GM23338 (cell line): ENCODE measurements at regions not wholly inside any gene's neighbourhood (a gene's known extent, or its start where the extent isn't known, plus 50 kb on each side); places are given as distances from the start of the nearest gene placed in this dataset.

Experiments
- ATAC-seq: fragments of 200-7000 bp; cut with Tn5 transposase; 3 replicates; pipeline ENCODE4 v1.9.1; 2020
- DNase-seq: peaks from one replicate; pipeline ENCODE4 v3.0.0-alpha.2; 2015; ENCODE audit warnings: low spot score
- H2AFZ ChIP-seq: fragments of 200-600 bp; sonication (generic); 2 replicates; pipeline ENCODE4 v1.8.0; 2016; ENCODE audit warnings: antibody characterized with exemption, mild to moderate bottlenecking, moderate library complexity
- H3F3A ChIP-seq: fragments of 200-600 bp; sonication (generic); replicated peaks from 2 replicates; pipeline ENCODE4 v1.8.0; 2017; ENCODE audit warnings: antibody characterized with exemption, mixed run types, low read depth
- H3K27ac ChIP-seq: fragments of 200-600 bp; sonication (generic); 2 replicates; pipeline ENCODE4 v1.6.1; 2016; ENCODE audit warnings: low read depth
- H3K27me3 ChIP-seq: fragments of 200-600 bp; sonication (generic); 2 replicates; pipeline ENCODE4 v1.8.0; 2016; ENCODE audit warnings: mild to moderate bottlenecking, mixed run types, moderate library complexity; ENCODE audit not compliant: insufficient read depth
- H3K36me3 ChIP-seq: fragments of 200-600 bp; sonication (generic); 2 replicates; pipeline ENCODE4 v1.8.0; 2016; ENCODE audit warnings: mild to moderate bottlenecking; ENCODE audit not compliant: insufficient read depth
- H3K4me1 ChIP-seq: fragments of 200-600 bp; sonication (generic); 2 replicates; pipeline ENCODE4 v1.8.0; 2016; ENCODE audit warnings: mild to moderate bottlenecking, moderate library complexity; ENCODE audit not compliant: insufficient read depth
- H3K4me2 ChIP-seq: fragments of 200-600 bp; sonication (generic); 2 replicates; pipeline ENCODE4 v1.7.1; 2017; ENCODE audit warnings: mixed run types
- H3K4me3 ChIP-seq: fragments of 200-600 bp; sonication (generic); 2 replicates; pipeline ENCODE4 v1.6.1; 2016; ENCODE audit warnings: mixed run types
- H3K79me2 ChIP-seq: fragments of 200-600 bp; sonication (generic); replicated peaks from 2 replicates; pipeline ENCODE4 v1.8.0; 2017; ENCODE audit warnings: mild to moderate bottlenecking; ENCODE audit not compliant: insufficient read depth
- H3K9me2 ChIP-seq: fragments of 200-600 bp; sonication (generic); 2 replicates; pipeline ENCODE4 v1.8.0; 2017; ENCODE audit not compliant: insufficient read depth
- H4K20me1 ChIP-seq: fragments of 200-600 bp; sonication (generic); replicated peaks from 2 replicates; pipeline ENCODE4 v1.8.0; 2017; ENCODE audit warnings: mild to moderate bottlenecking; ENCODE audit not compliant: insufficient read depth
- H3K27ac Mint-ChIP-seq: 2 replicates; pipeline ENCODE4 v1.8.0; 2020; ENCODE audit warnings: inconsistent platforms, mild to moderate bottlenecking, moderate library complexity, mixed read lengths
- H3K27me3 Mint-ChIP-seq: 3 replicates; pipeline ENCODE4 v1.8.0; 2022; ENCODE audit warnings: low read depth, mild to moderate bottlenecking, moderate library complexity, mixed read lengths, inconsistent platforms; ENCODE audit not compliant: insufficient read depth, poor library complexity
- H3K36me3 Mint-ChIP-seq: 3 replicates; pipeline ENCODE4 v1.8.0; 2021; ENCODE audit warnings: low read depth, mild to moderate bottlenecking, inconsistent platforms, moderate library complexity, mixed read lengths
- H3K4me1 Mint-ChIP-seq: 3 replicates; pipeline ENCODE4 v1.8.0; 2020; ENCODE audit warnings: mild to moderate bottlenecking, inconsistent platforms, mixed read lengths
- H3K4me3 Mint-ChIP-seq: 3 replicates; pipeline ENCODE4 v1.8.0; 2021; ENCODE audit warnings: moderate library complexity, mild to moderate bottlenecking, inconsistent platforms, mixed read lengths
- H3K9me3 Mint-ChIP-seq: 3 replicates; pipeline ENCODE4 v1.8.0; 2020; ENCODE audit warnings: moderate library complexity, mild to moderate bottlenecking, inconsistent platforms, mixed read lengths
- CREB1 ChIP-seq: fragments of 250-450 bp; sonication (Bioruptor Pico); IDR thresholded peaks from 2 replicates; pipeline ENCODE4 v1.5.0; 2020; ENCODE audit warnings: low read depth, mild to moderate bottlenecking, moderate library complexity
- EZH2 ChIP-seq: fragments of 200-600 bp; sonication (generic); IDR thresholded peaks from one replicate; pipeline ENCODE4 v1.8.0; 2017; ENCODE audit warnings: antibody characterized with exemption, mild to moderate bottlenecking, low read depth; ENCODE audit not compliant: unreplicated experiment
- EZH2phosphoT487 ChIP-seq: fragments of 200-600 bp; sonication (generic); IDR thresholded peaks from one replicate; pipeline ENCODE4 v1.8.1; 2018; ENCODE audit warnings: antibody characterized with exemption; ENCODE audit not compliant: unreplicated experiment
- JUNB ChIP-seq: IDR thresholded peaks from one replicate; pipeline ENCODE4 v1.6.1; 2016; ENCODE audit warnings: antibody characterized with exemption; ENCODE audit not compliant: unreplicated experiment
- NANOG ChIP-seq: IDR thresholded peaks from 2 replicates; pipeline ENCODE4 v1.6.1; 2016; ENCODE audit warnings: antibody characterized with exemption, borderline replicate concordance
- STAT1 ChIP-seq: IDR thresholded peaks from one replicate; pipeline ENCODE4 v1.6.1; 2016; ENCODE audit warnings: antibody characterized with exemption; ENCODE audit not compliant: unreplicated experiment
- ZNF114 ChIP-seq: fragments of 250-450 bp; sonication (Bioruptor Pico); IDR thresholded peaks from 2 replicates; pipeline ENCODE4 v1.5.0; 2020; ENCODE audit warnings: mild to moderate bottlenecking, moderate library complexity
- TF ChIP-seq, protein P1 (sequence below): fragments of 250-450 bp; sonication (Bioruptor Pico); IDR thresholded peaks from 2 replicates; pipeline ENCODE4 v1.5.0; 2020; ENCODE audit warnings: mild to moderate bottlenecking, moderate library complexity
- TF ChIP-seq, protein P2 (sequence below), 2 experiments: fragments of 200-600 bp in 1 of 2; sonication (generic) in 1 of 2; conservative IDR thresholded peaks; 2 replicates each; pipeline versions ENCODE4 v1.5.1 to v1.6.1; 2016 to 2017; ENCODE audit warnings: antibody characterized with exemption in 2 of 2, low read depth in 2 of 2, mild to moderate bottlenecking in 2 of 2, moderate library complexity in 1 of 2

DNA sequence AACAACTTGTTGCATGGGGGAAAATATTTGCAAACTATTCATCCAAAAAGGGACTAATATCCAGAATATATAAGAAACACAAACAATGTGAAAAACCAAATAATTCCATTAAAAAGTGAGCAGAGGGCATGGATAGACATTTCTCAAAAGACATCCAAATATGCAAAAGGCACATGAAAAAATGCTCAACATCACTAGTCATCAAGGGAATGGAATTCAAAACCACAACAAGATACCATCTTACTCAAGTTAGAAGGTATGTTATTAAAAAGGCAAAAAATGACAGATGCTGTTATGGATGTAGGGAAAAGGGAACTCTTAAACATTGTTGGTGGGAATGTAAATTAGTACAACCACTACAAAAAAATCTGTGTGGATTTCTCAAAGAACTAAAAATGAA lies 396.5 kb downstream of the CCDC85A start:
- Mint-ChIP-seq H3K27ac (no peak overlapping the region), H3K4me1 (no peaks in the 10 kb centered on the region), H3K36me3 (no peaks in the 10 kb centered on the region), H3K4me3 (no peak overlapping the region), H3K27me3 (no peaks in the 10 kb centered on the region), H3K9me3 (no peaks in the 10 kb centered on the region)
- Histone ChIP-seq H3F3A (no peaks in the 10 kb centered on the region), H3K27me3 (no peaks in the 10 kb centered on the region), H2AFZ (no peak overlapping the region), H3K4me1 (no peaks in the 10 kb centered on the region), H3K4me3 (no peak overlapping the region), H3K9me2 (no peaks in the 10 kb centered on the region), H3K27ac (no peak overlapping the region), H3K36me3 (no peaks in the 10 kb centered on the region), H3K79me2 (no peaks in the 10 kb centered on the region), H3K4me2 (no peak overlapping the region), H4K20me1 (no peaks in the 10 kb centered on the region)
- no peak for ATAC-seq
- no peak for DNase-seq
- TF ChIP-seq ZNF114 (CRISPR knock-in tag) (no peak), EZH2 (no peak), STAT1 (no peak), JUNB (no peak), EZH2phosphoT487 (no peak), CREB1 (no peak), NANOG (no peak)
- TF ChIP-seq, protein P1, sequence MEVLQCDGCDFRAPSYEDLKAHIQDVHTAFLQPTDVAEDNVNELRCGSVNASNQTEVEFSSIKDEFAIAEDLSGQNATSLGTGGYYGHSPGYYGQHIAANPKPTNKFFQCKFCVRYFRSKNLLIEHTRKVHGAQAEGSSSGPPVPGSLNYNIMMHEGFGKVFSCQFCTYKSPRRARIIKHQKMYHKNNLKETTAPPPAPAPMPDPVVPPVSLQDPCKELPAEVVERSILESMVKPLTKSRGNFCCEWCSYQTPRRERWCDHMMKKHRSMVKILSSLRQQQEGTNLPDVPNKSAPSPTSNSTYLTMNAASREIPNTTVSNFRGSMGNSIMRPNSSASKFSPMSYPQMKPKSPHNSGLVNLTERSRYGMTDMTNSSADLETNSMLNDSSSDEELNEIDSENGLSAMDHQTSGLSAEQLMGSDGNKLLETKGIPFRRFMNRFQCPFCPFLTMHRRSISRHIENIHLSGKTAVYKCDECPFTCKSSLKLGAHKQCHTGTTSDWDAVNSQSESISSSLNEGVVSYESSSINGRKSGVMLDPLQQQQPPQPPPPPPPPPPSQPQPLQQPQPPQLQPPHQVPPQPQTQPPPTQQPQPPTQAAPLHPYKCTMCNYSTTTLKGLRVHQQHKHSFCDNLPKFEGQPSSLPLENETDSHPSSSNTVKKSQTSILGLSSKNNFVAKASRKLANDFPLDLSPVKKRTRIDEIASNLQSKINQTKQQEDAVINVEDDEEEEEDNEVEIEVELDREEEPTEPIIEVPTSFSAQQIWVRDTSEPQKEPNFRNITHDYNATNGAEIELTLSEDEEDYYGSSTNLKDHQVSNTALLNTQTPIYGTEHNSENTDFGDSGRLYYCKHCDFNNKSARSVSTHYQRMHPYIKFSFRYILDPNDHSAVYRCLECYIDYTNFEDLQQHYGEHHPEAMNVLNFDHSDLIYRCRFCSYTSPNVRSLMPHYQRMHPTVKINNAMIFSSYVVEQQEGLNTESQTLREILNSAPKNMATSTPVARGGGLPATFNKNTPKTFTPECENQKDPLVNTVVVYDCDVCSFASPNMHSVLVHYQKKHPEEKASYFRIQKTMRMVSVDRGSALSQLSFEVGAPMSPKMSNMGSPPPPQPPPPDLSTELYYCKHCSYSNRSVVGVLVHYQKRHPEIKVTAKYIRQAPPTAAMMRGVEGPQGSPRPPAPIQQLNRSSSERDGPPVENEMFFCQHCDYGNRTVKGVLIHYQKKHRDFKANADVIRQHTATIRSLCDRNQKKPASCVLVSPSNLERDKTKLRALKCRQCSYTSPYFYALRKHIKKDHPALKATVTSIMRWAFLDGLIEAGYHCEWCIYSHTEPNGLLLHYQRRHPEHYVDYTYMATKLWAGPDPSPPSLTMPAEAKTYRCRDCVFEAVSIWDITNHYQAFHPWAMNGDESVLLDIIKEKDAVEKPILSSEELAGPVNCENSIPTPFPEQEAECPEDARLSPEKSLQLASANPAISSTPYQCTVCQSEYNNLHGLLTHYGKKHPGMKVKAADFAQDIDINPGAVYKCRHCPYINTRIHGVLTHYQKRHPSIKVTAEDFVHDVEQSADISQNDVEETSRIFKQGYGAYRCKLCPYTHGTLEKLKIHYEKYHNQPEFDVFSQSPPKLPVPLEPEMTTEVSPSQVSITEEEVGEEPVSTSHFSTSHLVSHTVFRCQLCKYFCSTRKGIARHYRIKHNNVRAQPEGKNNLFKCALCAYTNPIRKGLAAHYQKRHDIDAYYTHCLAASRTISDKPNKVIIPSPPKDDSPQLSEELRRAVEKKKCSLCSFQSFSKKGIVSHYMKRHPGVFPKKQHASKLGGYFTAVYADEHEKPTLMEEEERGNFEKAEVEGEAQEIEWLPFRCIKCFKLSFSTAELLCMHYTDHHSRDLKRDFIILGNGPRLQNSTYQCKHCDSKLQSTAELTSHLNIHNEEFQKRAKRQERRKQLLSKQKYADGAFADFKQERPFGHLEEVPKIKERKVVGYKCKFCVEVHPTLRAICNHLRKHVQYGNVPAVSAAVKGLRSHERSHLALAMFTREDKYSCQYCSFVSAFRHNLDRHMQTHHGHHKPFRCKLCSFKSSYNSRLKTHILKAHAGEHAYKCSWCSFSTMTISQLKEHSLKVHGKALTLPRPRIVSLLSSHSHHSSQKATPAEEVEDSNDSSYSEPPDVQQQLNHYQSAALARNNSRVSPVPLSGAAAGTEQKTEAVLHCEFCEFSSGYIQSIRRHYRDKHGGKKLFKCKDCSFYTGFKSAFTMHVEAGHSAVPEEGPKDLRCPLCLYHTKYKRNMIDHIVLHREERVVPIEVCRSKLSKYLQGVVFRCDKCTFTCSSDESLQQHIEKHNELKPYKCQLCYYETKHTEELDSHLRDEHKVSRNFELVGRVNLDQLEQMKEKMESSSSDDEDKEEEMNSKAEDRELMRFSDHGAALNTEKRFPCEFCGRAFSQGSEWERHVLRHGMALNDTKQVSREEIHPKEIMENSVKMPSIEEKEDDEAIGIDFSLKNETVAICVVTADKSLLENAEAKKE (CRISPR knock-in tag) = no peak
- TF ChIP-seq, protein P2, sequence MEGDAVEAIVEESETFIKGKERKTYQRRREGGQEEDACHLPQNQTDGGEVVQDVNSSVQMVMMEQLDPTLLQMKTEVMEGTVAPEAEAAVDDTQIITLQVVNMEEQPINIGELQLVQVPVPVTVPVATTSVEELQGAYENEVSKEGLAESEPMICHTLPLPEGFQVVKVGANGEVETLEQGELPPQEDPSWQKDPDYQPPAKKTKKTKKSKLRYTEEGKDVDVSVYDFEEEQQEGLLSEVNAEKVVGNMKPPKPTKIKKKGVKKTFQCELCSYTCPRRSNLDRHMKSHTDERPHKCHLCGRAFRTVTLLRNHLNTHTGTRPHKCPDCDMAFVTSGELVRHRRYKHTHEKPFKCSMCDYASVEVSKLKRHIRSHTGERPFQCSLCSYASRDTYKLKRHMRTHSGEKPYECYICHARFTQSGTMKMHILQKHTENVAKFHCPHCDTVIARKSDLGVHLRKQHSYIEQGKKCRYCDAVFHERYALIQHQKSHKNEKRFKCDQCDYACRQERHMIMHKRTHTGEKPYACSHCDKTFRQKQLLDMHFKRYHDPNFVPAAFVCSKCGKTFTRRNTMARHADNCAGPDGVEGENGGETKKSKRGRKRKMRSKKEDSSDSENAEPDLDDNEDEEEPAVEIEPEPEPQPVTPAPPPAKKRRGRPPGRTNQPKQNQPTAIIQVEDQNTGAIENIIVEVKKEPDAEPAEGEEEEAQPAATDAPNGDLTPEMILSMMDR (conservative IDR thresholded peaks at IDR 0.05; ENCODE audit: low read depth in 2 of 2) = no peak
